ENCODE measurements at regions not wholly inside any gene's neighbourhood (a gene's known extent, or its start where the extent isn't known, plus 50 kb on each side); places are given as distances from the start of the nearest gene placed in this dataset.

- TF ChIP-seq CTCF (IDR thresholded peaks at IDR 0.05; ENCODE audit: borderline replicate concordance, extremely low read depth, low read length, poor library complexity, severe bottlenecking) = no peak
- TF ChIP-seq EZH2 (IDR thresholded peaks at IDR 0.05; ENCODE audit: borderline replicate concordance, low read depth, low read length, severe bottlenecking) = no peak
These were observed 430.4 kb downstream of the HAPSTR1 start for GRCh38 chr16:9521749-9522370.

Measured in DND-41 (cell line).